Activated CD8-positive, alpha-beta memory T cell treated with anti-CD3 and anti-CD28 coated beads, Interleukin-2, amount 50 U/mL, for 48 hours (primary cell): ENCODE measurements at regions not wholly inside any gene's neighbourhood (a gene's known extent, or its start where the extent isn't known, plus 50 kb on each side); places are given as distances from the start of the nearest gene placed in this dataset.
"Not testable (repeated sequence)": the region's sequence is repeated elsewhere in the genome, so short reads cannot be mapped to it uniquely, and the experiment has no call there.

ENCODE experiments used
- DNase-seq: peaks from one replicate; pipeline ENCODE4 v3.0.0-alpha.2; 2020

GRCh38 chr3:187856555-187856954 lies 111.3 kb upstream of the BCL6 start:
- no peak for DNase-seq

GRCh38 chr3:187858041-187858440 lies 112.8 kb upstream of the BCL6 start:
- DNase-seq = no peak

GRCh38 chr3:187858711-187859110 lies 113.4 kb upstream of the BCL6 start:
- DNase-seq = no peak

GRCh38 chr3:187862701-187863277 lies 117.5 kb upstream of the BCL6 start:
- DNase-seq = not testable (repeated sequence)

GRCh38 chr3:187870360-187871203 lies 125.3 kb upstream of the BCL6 start:
- no peak for DNase-seq

GRCh38 chr3:187871204-187871591 lies 125.9 kb upstream of the BCL6 start:
- no peak for DNase-seq

- no peak for DNase-seq
Measured at GRCh38 chr3:187871848-187872247, 126.6 kb upstream of the BCL6 start.

GRCh38 chr3:187873843-187874242 lies 128.6 kb upstream of the BCL6 start:
- DNase-seq = no peak

GRCh38 chr3:187875863-187876262 lies 130.6 kb upstream of the BCL6 start:
- DNase-seq = no peak

- no peak for DNase-seq
Measured at GRCh38 chr3:187878772-187879518, 133.7 kb upstream of the BCL6 start.

- DNase-seq = no peak
Measured at GRCh38 chr3:187880441-187880840, 135.2 kb upstream of the BCL6 start.

- no peak for DNase-seq
Measured at GRCh38 chr3:187880851-187881250, 135.6 kb upstream of the BCL6 start.

GRCh38 chr3:187888701-187889100 lies 143.4 kb upstream of the BCL6 start:
- DNase-seq = no peak

- DNase-seq = no peak
Measured at GRCh38 chr3:187889106-187889505, 143.8 kb upstream of the BCL6 start.

GRCh38 chr3:187889601-187890404 lies 144.5 kb upstream of the BCL6 start:
- DNase-seq = no peak

- DNase-seq = not testable (repeated sequence)
Measured at GRCh38 chr3:187890405-187890752, 145.1 kb upstream of the BCL6 start.

- DNase-seq = no peak
Measured at GRCh38 chr3:187896646-187897045, 151.4 kb upstream of the BCL6 start.

- DNase-seq = no peak
Measured at GRCh38 chr3:187899246-187899645, 154.0 kb upstream of the BCL6 start.

GRCh38 chr3:187900993-187901755 lies 155.9 kb upstream of the BCL6 start:
- no peak for DNase-seq

GRCh38 chr3:187902041-187902471 lies 156.8 kb upstream of the BCL6 start:
- no peak for DNase-seq

- DNase-seq = no peak
Measured at GRCh38 chr3:187902936-187903335, 157.7 kb upstream of the BCL6 start.

- DNase-seq = no peak
Measured at GRCh38 chr3:187903697-187904096, 158.4 kb upstream of the BCL6 start.
